ENCODE measurements at regions not wholly inside any gene's neighbourhood (a gene's known extent, or its start where the extent isn't known, plus 50 kb on each side); places are given as distances from the start of the nearest gene placed in this dataset.

- Histone ChIP-seq H3K4me1 (ENCODE audit: control insufficient read depth, insufficient read depth, low read length) (no peaks in the 10 kb centered on the region), H3K27me3 (ENCODE audit: control insufficient read depth, insufficient read depth, low read length) (no peaks in the 10 kb centered on the region), H3K27ac (ENCODE audit: low read depth, low read length) (no peak overlapping the region), H3K4me3 (ENCODE audit: low read depth, low read length) (no peak overlapping the region), H3K9me3 (ENCODE audit: control insufficient read depth, insufficient read depth, low read depth, low read length) (no peaks in the 10 kb centered on the region), H3K36me3 (ENCODE audit: control insufficient read depth, insufficient read depth, low read length) (no peaks in the 10 kb centered on the region), H3K9ac (ENCODE audit: low read length) (no peak overlapping the region)
Measured at GRCh38 chr7:52501696-52502095, 533.7 kb upstream of the POM121L12 start.

DNA sequence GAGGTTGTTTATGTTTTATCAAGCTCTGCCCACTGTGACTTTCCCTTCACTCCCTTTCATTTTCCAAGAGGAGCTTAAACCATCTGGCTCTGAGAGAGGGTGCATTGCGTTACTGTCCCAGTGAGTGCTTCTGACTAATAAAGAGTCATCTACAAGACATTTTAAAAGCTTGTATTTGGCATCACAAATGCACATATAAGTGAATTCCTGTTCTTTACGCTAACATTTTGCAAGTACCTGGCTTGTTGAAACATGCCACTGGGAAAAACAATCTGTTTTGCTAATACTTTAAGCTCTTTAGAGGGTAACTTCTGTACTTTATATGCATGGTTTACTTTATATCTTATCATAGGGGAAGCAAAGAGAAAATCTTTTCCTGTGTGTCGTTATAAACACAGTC lies 534.6 kb upstream of the POM121L12 start:
- Histone ChIP-seq H3K27ac (ENCODE audit: low read depth, low read length) (no peak overlapping the region), H3K4me3 (ENCODE audit: low read depth, low read length) (no peak overlapping the region), H3K4me1 (ENCODE audit: control insufficient read depth, insufficient read depth, low read length) (no peaks in the 10 kb centered on the region), H3K9me3 (ENCODE audit: control insufficient read depth, insufficient read depth, low read depth, low read length) (no peaks in the 10 kb centered on the region), H3K9ac (ENCODE audit: low read length) (no peak overlapping the region), H3K36me3 (ENCODE audit: control insufficient read depth, insufficient read depth, low read length) (no peaks in the 10 kb centered on the region), H3K27me3 (ENCODE audit: control insufficient read depth, insufficient read depth, low read length) (no peaks in the 10 kb centered on the region)

DNA sequence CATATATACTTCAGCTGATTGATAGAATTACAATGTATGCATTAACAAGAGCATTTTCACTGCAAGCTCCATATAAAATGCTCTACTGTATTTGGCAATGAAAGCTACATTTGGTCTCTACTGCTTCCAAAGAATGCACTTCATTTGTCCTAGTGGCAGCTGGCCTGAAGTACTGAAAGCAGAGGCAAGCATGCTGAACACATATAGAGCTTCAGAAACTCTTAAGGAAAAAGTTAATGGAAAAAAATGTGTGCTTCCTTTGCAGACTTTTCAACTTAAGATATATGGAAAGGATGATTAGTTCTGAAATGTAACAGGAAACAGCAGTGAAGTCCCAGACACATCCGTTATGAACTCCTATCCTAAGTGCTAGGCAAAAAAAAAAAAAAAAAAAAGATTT lies 537.1 kb upstream of the POM121L12 start:
- no peaks in the 10 kb centered on the region for H3K27me3 ChIP-seq (ENCODE audit: control insufficient read depth, insufficient read depth, low read length)
- no peaks in the 10 kb centered on the region for H3K9me3 ChIP-seq (ENCODE audit: control insufficient read depth, insufficient read depth, low read depth, low read length)
- no peak overlapping the region for H3K27ac ChIP-seq (ENCODE audit: low read depth, low read length)
- no peaks in the 10 kb centered on the region for H3K4me1 ChIP-seq (ENCODE audit: control insufficient read depth, insufficient read depth, low read length)
- no peak overlapping the region for H3K9ac ChIP-seq (ENCODE audit: low read length)
- H3K4me3 ChIP-seq (ENCODE audit: low read depth, low read length): no peak overlapping the region
- no peaks in the 10 kb centered on the region for H3K36me3 ChIP-seq (ENCODE audit: control insufficient read depth, insufficient read depth, low read length)

DNA sequence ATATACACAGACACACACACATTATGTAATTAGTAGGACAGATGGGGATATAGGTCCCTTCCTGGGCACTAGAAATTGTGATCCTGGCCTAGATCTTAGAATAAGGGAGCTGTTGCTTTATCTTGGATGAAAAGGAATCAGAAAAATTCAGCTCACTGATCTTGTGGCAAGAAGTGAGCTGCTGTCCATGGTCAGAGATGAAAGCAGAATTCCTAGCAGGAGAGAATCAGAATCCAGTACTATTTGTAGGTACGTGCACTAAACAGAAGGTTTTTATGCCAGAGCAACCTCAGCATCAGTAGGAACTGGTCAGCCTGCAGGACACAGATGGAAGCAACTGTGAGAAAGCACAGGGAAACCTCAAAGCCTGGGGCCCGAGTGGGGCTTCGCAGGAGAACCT lies 549.2 kb upstream of the POM121L12 start:
- no peak overlapping the region for H3K9ac ChIP-seq (ENCODE audit: low read length)
- H3K27ac ChIP-seq (ENCODE audit: low read depth, low read length): no peak overlapping the region
- no peaks in the 10 kb centered on the region for H3K4me1 ChIP-seq (ENCODE audit: control insufficient read depth, insufficient read depth, low read length)
- H3K9me3 ChIP-seq (ENCODE audit: control insufficient read depth, insufficient read depth, low read depth, low read length): no peaks in the 10 kb centered on the region
- H3K4me3 ChIP-seq (ENCODE audit: low read depth, low read length): no peak overlapping the region
- H3K36me3 ChIP-seq (ENCODE audit: control insufficient read depth, insufficient read depth, low read length): no peaks in the 10 kb centered on the region
- H3K27me3 ChIP-seq (ENCODE audit: control insufficient read depth, insufficient read depth, low read length): no peaks in the 10 kb centered on the region

- H3K27me3 ChIP-seq (ENCODE audit: control insufficient read depth, insufficient read depth, low read length): no peaks in the 10 kb centered on the region
- H3K4me1 ChIP-seq (ENCODE audit: control insufficient read depth, insufficient read depth, low read length): peaks cover 12% of the 10 kb centered on the region; the same call in 1 of the 2 replicates
- H3K27ac ChIP-seq (ENCODE audit: low read depth, low read length): no peak overlapping the region
- H3K36me3 ChIP-seq (ENCODE audit: control insufficient read depth, insufficient read depth, low read length): no peaks in the 10 kb centered on the region
- no peaks in the 10 kb centered on the region for H3K9me3 ChIP-seq (ENCODE audit: control insufficient read depth, insufficient read depth, low read depth, low read length)
- H3K4me3 ChIP-seq (ENCODE audit: low read depth, low read length): no peak overlapping the region
- no peak overlapping the region for H3K9ac ChIP-seq (ENCODE audit: low read length)
Measured at GRCh38 chr7:52482076-52482475, 553.4 kb upstream of the POM121L12 start.

- H3K9ac ChIP-seq (ENCODE audit: low read length): no peak overlapping the region
- H3K36me3 ChIP-seq (ENCODE audit: control insufficient read depth, insufficient read depth, low read length): no peaks in the 10 kb centered on the region
- no peak overlapping the region for H3K27ac ChIP-seq (ENCODE audit: low read depth, low read length)
- H3K4me3 ChIP-seq (ENCODE audit: low read depth, low read length): no peak overlapping the region
- H3K9me3 ChIP-seq (ENCODE audit: control insufficient read depth, insufficient read depth, low read depth, low read length): no peaks in the 10 kb centered on the region
- no peaks in the 10 kb centered on the region for H3K27me3 ChIP-seq (ENCODE audit: control insufficient read depth, insufficient read depth, low read length)
- H3K4me1 ChIP-seq (ENCODE audit: control insufficient read depth, insufficient read depth, low read length): peaks cover 12% of the 10 kb centered on the region; the same call in 1 of the 2 replicates
Measured at GRCh38 chr7:52481571-52481970, 553.9 kb upstream of the POM121L12 start.

DNA sequence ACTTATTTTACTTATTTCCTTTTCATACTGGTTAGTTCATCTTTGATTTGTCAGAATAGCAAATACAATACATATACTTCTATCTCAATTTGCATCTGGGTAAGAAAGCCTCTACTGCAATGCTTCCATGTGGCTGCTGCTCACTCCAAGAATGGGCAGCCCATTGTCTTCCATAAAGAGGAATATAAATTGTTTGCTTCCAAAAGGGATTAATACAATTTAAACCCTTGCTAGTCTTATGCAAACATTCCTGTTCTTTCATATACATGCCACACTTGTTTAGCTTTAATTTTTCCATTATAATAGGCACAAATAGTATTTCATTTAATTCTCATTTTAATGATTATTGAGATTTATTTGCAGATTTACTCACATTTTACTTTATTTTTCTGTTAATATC lies 555.4 kb upstream of the POM121L12 start:
- no peaks in the 10 kb centered on the region for H3K27me3 ChIP-seq (ENCODE audit: control insufficient read depth, insufficient read depth, low read length)
- H3K27ac ChIP-seq (ENCODE audit: low read depth, low read length): no peak overlapping the region
- no peaks in the 10 kb centered on the region for H3K9me3 ChIP-seq (ENCODE audit: control insufficient read depth, insufficient read depth, low read depth, low read length)
- H3K4me1 ChIP-seq (ENCODE audit: control insufficient read depth, insufficient read depth, low read length): peaks cover 12% of the 10 kb centered on the region; the same call in 1 of the 2 replicates
- no peaks in the 10 kb centered on the region for H3K36me3 ChIP-seq (ENCODE audit: control insufficient read depth, insufficient read depth, low read length)
- H3K4me3 ChIP-seq (ENCODE audit: low read depth, low read length): no peak overlapping the region
- no peak overlapping the region for H3K9ac ChIP-seq (ENCODE audit: low read length)

- H3K4me3 ChIP-seq (ENCODE audit: low read depth, low read length): no peak overlapping the region
- no peaks in the 10 kb centered on the region for H3K27me3 ChIP-seq (ENCODE audit: control insufficient read depth, insufficient read depth, low read length)
- no peak overlapping the region for H3K27ac ChIP-seq (ENCODE audit: low read depth, low read length)
- peaks cover 12% of the 10 kb centered on the region; the same call in 1 of the 2 replicates for H3K4me1 ChIP-seq (ENCODE audit: control insufficient read depth, insufficient read depth, low read length)
- H3K36me3 ChIP-seq (ENCODE audit: control insufficient read depth, insufficient read depth, low read length): no peaks in the 10 kb centered on the region
- H3K9me3 ChIP-seq (ENCODE audit: control insufficient read depth, insufficient read depth, low read depth, low read length): no peaks in the 10 kb centered on the region
- H3K9ac ChIP-seq (ENCODE audit: low read length): no peak overlapping the region
Measured at GRCh38 chr7:52475001-52475582, 560.3 kb upstream of the POM121L12 start.

- no peaks in the 10 kb centered on the region for H3K36me3 ChIP-seq (ENCODE audit: control insufficient read depth, insufficient read depth, low read length)
- no peaks in the 10 kb centered on the region for H3K27me3 ChIP-seq (ENCODE audit: control insufficient read depth, insufficient read depth, low read length)
- H3K9ac ChIP-seq (ENCODE audit: low read length): no peak overlapping the region
- H3K27ac ChIP-seq (ENCODE audit: low read depth, low read length): no peak overlapping the region
- peaks cover 4% of the 10 kb centered on the region; the same call in 1 of the 2 replicates for H3K4me1 ChIP-seq (ENCODE audit: control insufficient read depth, insufficient read depth, low read length)
- no peak overlapping the region for H3K4me3 ChIP-seq (ENCODE audit: low read depth, low read length)
- no peaks in the 10 kb centered on the region for H3K9me3 ChIP-seq (ENCODE audit: control insufficient read depth, insufficient read depth, low read depth, low read length)
Measured at GRCh38 chr7:52473756-52474155, 561.7 kb upstream of the POM121L12 start.

DNA sequence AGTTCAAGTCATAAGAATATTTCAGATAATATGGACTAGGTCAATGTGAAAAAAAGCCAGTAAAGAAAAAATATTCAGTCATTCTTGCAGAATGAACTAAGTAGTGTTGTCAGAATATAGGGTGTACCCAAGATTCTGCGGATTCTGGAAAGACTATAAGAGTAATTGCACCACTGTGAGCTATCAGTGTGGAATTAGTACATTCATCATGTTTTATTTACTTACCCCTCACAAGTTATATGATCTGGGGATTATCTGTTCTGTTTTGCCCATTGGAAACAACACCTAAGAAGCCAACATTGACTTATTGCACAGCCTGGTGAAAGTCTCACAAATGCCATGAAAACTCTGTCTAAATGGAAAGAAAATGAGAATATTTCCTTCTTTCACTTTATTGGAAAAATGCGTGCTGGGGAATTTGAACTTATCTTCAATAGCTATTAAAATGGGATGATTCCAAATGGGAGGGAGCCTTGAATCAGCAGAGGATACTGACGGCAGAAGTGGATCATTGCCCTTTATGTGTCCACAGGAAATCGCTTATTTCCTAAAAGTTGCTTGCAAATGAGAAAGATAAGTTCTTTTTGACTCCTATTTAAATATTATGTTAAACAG lies 563.3 kb upstream of the POM121L12 start:
- Histone ChIP-seq H3K27me3 (ENCODE audit: control insufficient read depth, insufficient read depth, low read length) (no peaks in the 10 kb centered on the region), H3K9me3 (ENCODE audit: control insufficient read depth, insufficient read depth, low read depth, low read length) (no peaks in the 10 kb centered on the region), H3K36me3 (ENCODE audit: control insufficient read depth, insufficient read depth, low read length) (no peaks in the 10 kb centered on the region), H3K4me3 (ENCODE audit: low read depth, low read length) (no peak overlapping the region), H3K4me1 (ENCODE audit: control insufficient read depth, insufficient read depth, low read length) (no peaks in the 10 kb centered on the region), H3K27ac (ENCODE audit: low read depth, low read length) (no peak overlapping the region), H3K9ac (ENCODE audit: low read length) (no peak overlapping the region)

DNA sequence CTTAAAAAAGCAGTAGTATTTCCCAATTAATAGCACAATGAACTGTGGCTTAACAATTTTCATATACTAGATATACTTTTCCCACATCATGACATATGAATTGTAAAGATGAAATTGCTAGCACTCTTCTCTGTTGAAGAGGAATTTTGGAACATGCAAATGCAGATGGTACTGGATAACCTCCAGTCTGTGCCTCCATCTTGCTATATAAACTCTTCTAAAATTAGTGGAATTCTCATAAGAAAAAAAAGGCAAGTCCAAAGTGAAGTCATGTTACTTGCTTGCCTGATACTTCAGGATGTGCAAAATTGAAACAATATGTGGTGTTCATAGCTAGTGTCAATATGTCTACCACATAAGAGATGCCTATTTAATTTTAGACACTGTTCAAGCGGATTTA lies 570.2 kb upstream of the POM121L12 start:
- Histone ChIP-seq H3K27me3 (ENCODE audit: control insufficient read depth, insufficient read depth, low read length) (no peaks in the 10 kb centered on the region), H3K27ac (ENCODE audit: low read depth, low read length) (no peak overlapping the region)

More for the DNA sequence above, 570.2 kb upstream of the POM121L12 start:
- no peak overlapping the region for H3K4me3 ChIP-seq (ENCODE audit: low read depth, low read length)
- no peaks in the 10 kb centered on the region for H3K36me3 ChIP-seq (ENCODE audit: control insufficient read depth, insufficient read depth, low read length)
- H3K9ac ChIP-seq (ENCODE audit: low read length): no peak overlapping the region
- H3K9me3 ChIP-seq (ENCODE audit: control insufficient read depth, insufficient read depth, low read depth, low read length): no peaks in the 10 kb centered on the region
- H3K4me1 ChIP-seq (ENCODE audit: control insufficient read depth, insufficient read depth, low read length): no peaks in the 10 kb centered on the region
